Activated naive CD8-positive, alpha-beta T cell treated with anti-CD3 and anti-CD28 coated beads, Interleukin-2, amount 10 ng/mL, durations not matched to agents 7 days and 5 days (primary cell): ENCODE measurements at regions not wholly inside any gene's neighbourhood (a gene's known extent, or its start where the extent isn't known, plus 50 kb on each side); places are given as distances from the start of the nearest gene placed in this dataset.

ENCODE experiments used
- ATAC-seq: fragments of 150-1000 bp; cut with Tn5 transposase; one replicate; pipeline ENCODE4 v1.10.0; 2021; ENCODE audit warnings: low read depth, moderate library complexity
- POLR2A ChIA-PET: fragments of 350-600 bp; sonication (Branson Sonifier 250); formaldehyde crosslinking; loops from one replicate; lab custom pipeline; 2021; ENCODE audit warnings: antibody characterized with exemption; lab: Charles Lee
- DNase-seq: peaks from one replicate; pipeline ENCODE4 v3.0.0; 2021
- H3K27ac Mint-ChIP-seq: one replicate; pipeline ENCODE4 v1.8.0; 2022; ENCODE audit warnings: mild to moderate bottlenecking, mixed read lengths
- H3K27me3 Mint-ChIP-seq: one replicate; pipeline ENCODE4 v1.8.0; 2022; ENCODE audit warnings: mild to moderate bottlenecking, moderate library complexity, mixed read lengths
- H3K36me3 Mint-ChIP-seq: one replicate; pipeline ENCODE4 v1.8.0; 2021; ENCODE audit warnings: mild to moderate bottlenecking, mixed read lengths
- H3K4me1 Mint-ChIP-seq: one replicate; pipeline ENCODE4 v1.8.0; 2021; ENCODE audit warnings: mixed read lengths
- H3K4me3 Mint-ChIP-seq: one replicate; pipeline ENCODE4 v1.8.0; 2022; ENCODE audit warnings: mild to moderate bottlenecking, moderate library complexity, mixed read lengths
- H3K9me3 Mint-ChIP-seq: one replicate; pipeline ENCODE4 v1.8.0; 2021; ENCODE audit warnings: mixed read lengths

- Mint-ChIP-seq H3K4me1 (no peaks in the 10 kb centered on the region), H3K4me3 (no peak overlapping the region), H3K9me3 (peaks cover 2% of the 10 kb centered on the region), H3K27ac (no peak overlapping the region), H3K36me3 (no peaks in the 10 kb centered on the region), H3K27me3 (peaks cover 8% of the 10 kb centered on the region)
- no peak for DNase-seq
- POLR2A ChIA-PET, result no interaction called here
- ATAC-seq, result no peak
Measured at GRCh38 chr18:44453505-44453904, 227.2 kb upstream of the SETBP1 start.

DNA sequence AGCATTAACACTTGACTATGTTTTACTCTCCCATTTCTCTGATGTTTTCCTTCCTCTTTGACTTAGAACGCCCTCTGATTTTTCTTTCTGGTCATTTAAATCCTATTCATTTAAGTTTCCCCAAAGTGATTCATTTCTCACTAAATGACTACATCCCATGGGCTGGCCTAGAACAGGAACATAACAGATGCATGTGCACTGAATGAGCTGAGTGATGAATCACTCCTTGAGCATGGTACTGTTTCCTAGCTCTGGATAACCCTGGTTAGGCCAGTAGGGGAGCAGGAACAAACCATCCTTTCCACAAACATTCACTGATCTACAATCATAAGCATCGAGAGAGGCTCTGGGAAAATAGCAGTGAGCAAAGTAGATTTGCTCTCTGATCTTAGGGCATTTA lies 221.9 kb upstream of the SETBP1 start:
- POLR2A ChIA-PET, result no interaction called here
- ATAC-seq (no peak), DNase-seq (no peak)
- no peak overlapping the region for H3K4me3 Mint-ChIP-seq
- H3K4me1 Mint-ChIP-seq, result no peaks in the 10 kb centered on the region
- H3K27ac Mint-ChIP-seq, result no peak overlapping the region
- peaks cover 12% of the 10 kb centered on the region for H3K27me3 Mint-ChIP-seq
- no peaks in the 10 kb centered on the region for H3K36me3 Mint-ChIP-seq
- H3K9me3 Mint-ChIP-seq, result peaks cover 2% of the 10 kb centered on the region

- Mint-ChIP-seq H3K27me3 (peaks cover 4% of the 10 kb centered on the region), H3K27ac (no peak overlapping the region), H3K9me3 (no peaks in the 10 kb centered on the region), H3K4me1 (no peaks in the 10 kb centered on the region), H3K36me3 (no peaks in the 10 kb centered on the region), H3K4me3 (no peak overlapping the region)
- DNase-seq, result no peak
- no peak for ATAC-seq
- POLR2A ChIA-PET, result no interaction called here
Measured at GRCh38 chr18:44464398-44465180, 216.1 kb upstream of the SETBP1 start.

GRCh38 chr18:44465381-44465841 lies 215.3 kb upstream of the SETBP1 start:
- Mint-ChIP-seq H3K4me1 (no peaks in the 10 kb centered on the region), H3K9me3 (no peaks in the 10 kb centered on the region), H3K36me3 (no peaks in the 10 kb centered on the region), H3K27me3 (peaks cover 4% of the 10 kb centered on the region), H3K4me3 (no peak overlapping the region), H3K27ac (no peak overlapping the region)
- POLR2A ChIA-PET, result no interaction called here
- ATAC-seq (no peak), DNase-seq (no peak)

- no peak for ATAC-seq
- POLR2A ChIA-PET, result no interaction called here
- no peaks in the 10 kb centered on the region for H3K4me1 Mint-ChIP-seq
Measured at GRCh38 chr18:44466997-44467396, 213.7 kb upstream of the SETBP1 start.

DNA sequence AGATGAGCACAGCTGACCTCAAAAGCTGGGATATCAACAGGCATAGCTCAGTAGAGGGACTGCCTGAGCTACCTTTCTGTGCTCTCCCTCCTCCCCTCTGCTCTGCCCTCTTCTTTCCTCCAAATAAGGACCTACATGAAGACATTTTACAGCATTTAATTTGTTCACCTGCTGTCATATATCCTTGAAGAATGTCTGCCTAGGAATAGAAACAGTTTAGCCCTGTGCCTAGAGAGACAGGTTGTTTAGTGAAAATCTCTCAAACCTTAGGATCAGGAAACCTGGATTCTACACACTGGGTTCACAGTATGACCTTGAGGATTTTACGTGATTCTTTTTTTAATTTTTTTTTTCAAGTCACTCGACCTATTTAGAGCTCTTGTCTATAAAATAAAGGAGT lies 213.0 kb upstream of the SETBP1 start:
- no peak for DNase-seq
- H3K9me3 Mint-ChIP-seq, result no peaks in the 10 kb centered on the region
- H3K27me3 Mint-ChIP-seq, result no peaks in the 10 kb centered on the region
- H3K27ac Mint-ChIP-seq, result no peak overlapping the region
- POLR2A ChIA-PET, result no interaction called here
- no peak for ATAC-seq
- H3K4me3 Mint-ChIP-seq, result no peak overlapping the region
- no peaks in the 10 kb centered on the region for H3K36me3 Mint-ChIP-seq
- no peaks in the 10 kb centered on the region for H3K4me1 Mint-ChIP-seq

More at GRCh38 chr18:44466997-44467396, 213.7 kb upstream of the SETBP1 start:
- no peaks in the 10 kb centered on the region for H3K9me3 Mint-ChIP-seq
- H3K4me3 Mint-ChIP-seq, result no peak overlapping the region
- DNase-seq, result no peak
- peaks cover 2% of the 10 kb centered on the region for H3K27me3 Mint-ChIP-seq
- no peak overlapping the region for H3K27ac Mint-ChIP-seq
- no peaks in the 10 kb centered on the region for H3K36me3 Mint-ChIP-seq

DNA sequence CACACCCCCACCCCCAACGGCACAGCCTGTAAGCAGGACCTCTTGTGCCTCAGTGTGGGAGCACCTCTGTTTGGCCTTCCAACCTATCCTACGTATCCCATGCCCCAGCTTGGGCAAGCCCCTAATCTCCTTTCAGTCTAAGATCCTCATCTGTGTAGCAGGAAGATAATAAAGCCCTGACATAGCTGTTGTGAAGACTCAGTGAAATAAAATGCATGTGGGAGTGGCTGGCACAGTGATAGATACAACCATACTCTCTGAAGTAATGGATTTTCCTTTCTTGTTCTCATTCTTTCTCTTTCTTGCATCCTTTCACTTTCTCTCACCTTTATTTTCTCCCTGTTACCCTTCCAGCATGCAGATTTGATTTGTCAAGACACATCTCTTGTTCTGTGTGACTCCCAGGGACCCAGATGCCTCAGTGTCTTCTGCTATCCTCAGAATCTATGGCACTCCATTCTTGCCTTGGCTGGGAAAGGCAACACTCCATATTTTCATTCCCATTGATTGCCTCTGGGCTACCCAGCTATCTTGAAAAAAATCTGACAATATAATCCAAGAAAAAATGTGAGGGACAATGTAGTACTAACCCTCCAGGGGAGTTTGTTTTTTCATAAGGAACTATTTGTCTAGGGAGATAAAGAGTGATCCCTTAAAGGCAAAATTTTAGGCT lies 207.2 kb upstream of the SETBP1 start:
- H3K27ac Mint-ChIP-seq, result no peak overlapping the region
- peaks cover 11% of the 10 kb centered on the region for H3K9me3 Mint-ChIP-seq
- no peak overlapping the region for H3K4me3 Mint-ChIP-seq
- no peaks in the 10 kb centered on the region for H3K27me3 Mint-ChIP-seq
- H3K36me3 Mint-ChIP-seq, result no peaks in the 10 kb centered on the region
- ATAC-seq, result no peak
- H3K4me1 Mint-ChIP-seq, result no peaks in the 10 kb centered on the region
- no peak for DNase-seq
- POLR2A ChIA-PET, result no interaction called here

GRCh38 chr18:44474067-44474411 lies 206.6 kb upstream of the SETBP1 start:
- Mint-ChIP-seq H3K4me3 (no peak overlapping the region), H3K36me3 (no peaks in the 10 kb centered on the region), H3K4me1 (no peaks in the 10 kb centered on the region), H3K9me3 (peaks cover 14% of the 10 kb centered on the region), H3K27me3 (no peaks in the 10 kb centered on the region), H3K27ac (no peak overlapping the region)
- DNase-seq, result no peak
- no peak for ATAC-seq
- POLR2A ChIA-PET, result no interaction called here

GRCh38 chr18:44474591-44474990 lies 206.1 kb upstream of the SETBP1 start:
- H3K36me3 Mint-ChIP-seq, result no peaks in the 10 kb centered on the region
- H3K27ac Mint-ChIP-seq, result no peak overlapping the region
- ATAC-seq, result no peak
- no peak overlapping the region for H3K4me3 Mint-ChIP-seq
- no peak for DNase-seq
- no peaks in the 10 kb centered on the region for H3K27me3 Mint-ChIP-seq
- H3K4me1 Mint-ChIP-seq, result no peaks in the 10 kb centered on the region
- POLR2A ChIA-PET, result no interaction called here
- peaks cover 15% of the 10 kb centered on the region for H3K9me3 Mint-ChIP-seq

GRCh38 chr18:44482761-44483160 lies 197.9 kb upstream of the SETBP1 start:
- no peak for ATAC-seq
- no peak overlapping the region for H3K27ac Mint-ChIP-seq
- H3K4me1 Mint-ChIP-seq, result no peaks in the 10 kb centered on the region
- H3K27me3 Mint-ChIP-seq, result peaks cover 2% of the 10 kb centered on the region
- peaks cover 3% of the 10 kb centered on the region for H3K36me3 Mint-ChIP-seq
- DNase-seq, result no peak
- POLR2A ChIA-PET, result no interaction called here
- no peak overlapping the region for H3K4me3 Mint-ChIP-seq
- H3K9me3 Mint-ChIP-seq, result peaks cover 19% of the 10 kb centered on the region

- POLR2A ChIA-PET, result no interaction called here
- Mint-ChIP-seq H3K4me3 (no peak overlapping the region), H3K27ac (no peak overlapping the region), H3K9me3 (peaks cover 7% of the 10 kb centered on the region), H3K27me3 (peaks cover 3% of the 10 kb centered on the region), H3K4me1 (no peaks in the 10 kb centered on the region), H3K36me3 (peaks cover 6% of the 10 kb centered on the region)
- ATAC-seq (no peak), DNase-seq (no peak)
Measured at GRCh38 chr18:44495151-44495550, 185.5 kb upstream of the SETBP1 start.

- ATAC-seq, result no peak
- Mint-ChIP-seq H3K4me3 (no peak overlapping the region), H3K27ac (no peak overlapping the region), H3K27me3 (peaks cover 2% of the 10 kb centered on the region), H3K36me3 (peaks cover 5% of the 10 kb centered on the region), H3K9me3 (peaks cover 6% of the 10 kb centered on the region), H3K4me1 (peaks cover 7% of the 10 kb centered on the region)
- POLR2A ChIA-PET, result no interaction called here
- DNase-seq, result no peak
Measured at GRCh38 chr18:44497311-44497710, 183.4 kb upstream of the SETBP1 start.

DNA sequence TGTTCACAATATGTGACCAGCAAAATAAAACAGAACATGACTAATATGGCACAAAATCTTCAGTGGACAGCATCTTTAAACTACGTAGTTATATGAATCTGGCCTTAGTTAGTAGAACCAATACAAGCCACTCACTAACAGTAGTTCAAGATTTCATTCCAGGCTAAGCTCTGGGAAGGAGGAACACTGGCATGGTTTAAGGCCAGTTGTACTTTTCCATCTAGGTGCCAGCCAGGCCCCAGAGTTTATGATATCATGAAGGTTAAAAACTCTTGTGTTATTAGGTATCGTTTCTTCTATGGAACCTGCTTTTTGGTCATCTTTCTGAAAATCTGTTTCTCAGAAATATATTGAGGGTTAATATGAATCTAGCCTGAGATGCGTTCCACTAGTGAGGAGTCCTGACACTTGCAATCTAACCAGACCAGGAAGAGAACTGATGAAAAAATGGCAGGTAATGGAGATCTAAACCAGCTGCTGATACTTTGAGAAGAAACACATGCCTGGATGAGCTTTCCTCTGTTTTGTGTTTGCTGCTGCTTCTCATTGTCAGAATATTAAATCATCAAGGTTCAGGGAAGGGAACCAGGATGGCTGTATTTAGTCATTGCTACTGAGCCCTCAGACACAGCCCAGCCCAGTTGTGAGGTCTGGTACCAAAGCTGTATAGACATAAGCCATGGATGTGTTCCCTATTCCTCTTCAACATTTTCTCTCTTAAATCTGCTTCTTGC lies 182.8 kb upstream of the SETBP1 start:
- no peak for ATAC-seq

More for the DNA sequence above, 182.8 kb upstream of the SETBP1 start:
- H3K4me3 Mint-ChIP-seq, result no peak overlapping the region
- H3K9me3 Mint-ChIP-seq, result peaks cover 4% of the 10 kb centered on the region
- no peak overlapping the region for H3K27ac Mint-ChIP-seq
- DNase-seq, result no peak
- peaks cover 5% of the 10 kb centered on the region for H3K36me3 Mint-ChIP-seq
- peaks cover 2% of the 10 kb centered on the region for H3K27me3 Mint-ChIP-seq
- POLR2A ChIA-PET, result no interaction called here
- H3K4me1 Mint-ChIP-seq, result peaks cover 13% of the 10 kb centered on the region
